Activated CD4-positive, alpha-beta T cell treated with anti-CD3 and anti-CD28 coated beads, Interleukin-2, amount 50 U/mL, for 16 hours (primary cell): ENCODE measurements at regions not wholly inside any gene's neighbourhood (a gene's known extent, or its start where the extent isn't known, plus 50 kb on each side); places are given as distances from the start of the nearest gene placed in this dataset.
"Not testable (repeated sequence)": the region's sequence is repeated elsewhere in the genome, so short reads cannot be mapped to it uniquely, and the experiment has no call there.

Source experiments
- DNase-seq: peaks from one replicate; pipeline ENCODE4 v3.0.0-alpha.2; 2020

- no peak for DNase-seq
Measured at GRCh38 chr2:199131136-199131655, 326.5 kb downstream of the SATB2 start.

DNA sequence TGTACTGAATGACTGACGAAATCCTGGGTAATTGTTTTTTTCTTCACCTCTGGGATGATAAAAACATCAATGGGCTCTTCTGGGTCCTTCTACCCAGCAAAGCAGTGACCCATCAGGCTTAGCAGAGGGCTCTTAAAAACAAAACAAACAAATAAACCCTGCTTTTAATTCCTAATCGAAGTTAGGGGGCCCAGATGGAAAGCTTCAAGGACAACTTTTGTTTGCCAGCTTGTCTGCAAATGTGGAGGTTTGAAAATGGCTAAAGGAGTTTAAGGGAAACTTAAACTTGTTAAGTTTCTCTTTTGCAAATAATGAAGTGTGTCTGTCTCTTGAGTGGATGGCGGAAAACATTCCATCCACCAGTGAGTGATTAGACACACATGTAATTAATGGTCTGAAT, 327.2 kb downstream of the SATB2 start:
- no peak for DNase-seq

- no peak for DNase-seq
Measured at GRCh38 chr2:199128476-199129229, 329.1 kb downstream of the SATB2 start.

DNA sequence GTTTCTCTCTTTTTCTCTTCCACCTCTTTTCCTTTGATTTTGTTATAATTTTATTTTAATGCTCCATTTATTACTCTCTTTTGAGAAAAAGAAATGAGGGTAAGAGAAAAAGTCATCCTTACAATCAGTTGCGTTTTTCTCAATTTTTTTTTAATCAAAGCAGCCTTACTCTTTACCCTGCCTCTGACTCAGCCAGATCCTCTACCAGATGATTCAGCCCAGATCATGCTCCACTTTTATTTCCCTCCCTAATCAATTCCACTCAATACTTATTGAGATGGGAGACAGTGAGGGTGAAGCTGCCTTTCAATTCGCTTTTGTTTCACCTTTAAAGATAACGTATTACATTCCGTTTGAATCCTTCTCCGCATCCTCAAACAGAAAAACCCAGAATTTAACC, 337.9 kb downstream of the SATB2 start:
- no peak for DNase-seq

GRCh38 chr2:199118673-199119112, 339.0 kb downstream of the SATB2 start:
- DNase-seq: no peak

- DNase-seq: no peak
Measured at GRCh38 chr2:199115169-199115568, 342.6 kb downstream of the SATB2 start.

GRCh38 chr2:199113111-199113510, 344.6 kb downstream of the SATB2 start:
- no peak for DNase-seq

- no peak for DNase-seq
Measured at GRCh38 chr2:199111458-199111857, 346.3 kb downstream of the SATB2 start.

DNA sequence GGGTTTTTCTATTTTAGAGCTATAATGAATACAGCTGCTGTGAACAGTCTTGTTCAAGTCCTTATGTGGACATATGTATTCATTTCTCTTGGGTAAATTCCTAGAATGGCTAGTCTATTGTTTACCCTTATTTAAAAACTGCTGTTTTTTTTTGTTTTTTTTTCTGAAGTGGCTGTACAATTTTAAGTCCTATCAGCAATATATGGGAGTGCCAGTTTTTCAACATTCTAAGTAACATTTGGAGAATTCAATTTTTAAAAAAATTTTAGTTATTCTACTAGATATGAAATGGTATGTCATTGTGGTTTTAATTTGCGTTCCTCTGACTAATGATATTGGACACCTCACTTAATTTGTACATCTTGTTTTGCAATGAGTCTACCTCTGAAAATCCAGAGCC, 349.7 kb downstream of the SATB2 start:
- DNase-seq: no peak

- no peak for DNase-seq
Measured at GRCh38 chr2:199105826-199106225, 351.9 kb downstream of the SATB2 start.

DNA sequence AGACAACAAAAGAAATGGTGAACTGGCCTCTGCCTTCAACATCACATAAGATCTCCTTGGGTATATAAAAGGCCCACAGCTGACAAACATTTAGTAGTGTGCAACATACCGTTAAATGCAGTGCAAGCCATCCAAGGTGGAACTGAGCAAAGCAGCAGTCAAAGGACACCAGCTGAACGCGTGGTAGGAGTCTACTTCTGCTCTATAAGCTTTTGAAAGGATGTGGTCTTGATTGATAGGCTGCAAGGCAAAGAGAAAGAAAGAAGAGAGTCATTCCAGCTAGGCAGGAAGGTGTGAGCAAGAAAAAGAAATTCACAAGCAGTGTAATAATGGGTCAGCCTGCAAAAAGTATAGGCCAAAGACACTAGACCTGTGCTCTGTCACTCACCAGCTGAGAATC, 356.3 kb downstream of the SATB2 start:
- DNase-seq: no peak

- no peak for DNase-seq
Measured at GRCh38 chr2:199100326-199101110, 357.2 kb downstream of the SATB2 start.

GRCh38 chr2:199092419-199092818, 365.3 kb downstream of the SATB2 start:
- no peak for DNase-seq

- DNase-seq: no peak
Measured at GRCh38 chr2:199085261-199085660, 372.5 kb downstream of the SATB2 start.

DNA sequence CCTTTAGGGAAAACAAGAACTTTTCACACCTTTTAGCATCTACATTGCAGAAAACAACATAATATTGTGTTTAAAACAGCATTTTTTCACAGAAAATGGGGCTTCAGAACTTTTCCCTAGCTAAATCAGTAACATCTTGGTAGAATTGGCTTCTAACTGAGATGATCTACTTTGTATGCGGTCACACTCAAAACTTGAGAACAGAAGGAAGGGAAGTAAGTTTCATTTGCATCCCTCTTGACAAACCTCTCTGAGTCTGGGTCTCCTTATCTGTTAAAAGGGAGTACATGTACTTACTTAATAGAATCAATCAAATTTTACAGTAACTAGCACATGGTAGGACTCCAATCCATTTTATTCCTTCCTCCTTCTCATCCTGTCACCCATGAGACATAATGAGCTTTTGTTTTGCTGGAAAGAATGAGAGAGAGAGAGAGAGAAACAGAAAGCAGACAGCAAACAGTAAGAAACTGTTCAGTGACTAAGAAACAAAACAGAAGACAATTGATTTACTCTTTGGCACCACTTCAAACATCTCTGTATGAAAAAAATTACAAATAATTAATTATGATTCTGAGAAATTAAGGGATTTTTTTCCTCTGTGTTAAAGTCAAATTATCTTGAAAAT, 387.3 kb downstream of the SATB2 start:
- DNase-seq: no peak

GRCh38 chr2:199064201-199064600, 393.5 kb downstream of the SATB2 start:
- no peak for DNase-seq

GRCh38 chr2:199057936-199058335, 399.8 kb downstream of the SATB2 start:
- no peak for DNase-seq

GRCh38 chr2:199055336-199055735, 402.4 kb downstream of the SATB2 start:
- no peak for DNase-seq

- DNase-seq: no peak
Measured at GRCh38 chr2:199042660-199043379, 414.9 kb downstream of the SATB2 start.

GRCh38 chr2:199040522-199040921, 417.2 kb downstream of the SATB2 start:
- DNase-seq: no peak

DNA sequence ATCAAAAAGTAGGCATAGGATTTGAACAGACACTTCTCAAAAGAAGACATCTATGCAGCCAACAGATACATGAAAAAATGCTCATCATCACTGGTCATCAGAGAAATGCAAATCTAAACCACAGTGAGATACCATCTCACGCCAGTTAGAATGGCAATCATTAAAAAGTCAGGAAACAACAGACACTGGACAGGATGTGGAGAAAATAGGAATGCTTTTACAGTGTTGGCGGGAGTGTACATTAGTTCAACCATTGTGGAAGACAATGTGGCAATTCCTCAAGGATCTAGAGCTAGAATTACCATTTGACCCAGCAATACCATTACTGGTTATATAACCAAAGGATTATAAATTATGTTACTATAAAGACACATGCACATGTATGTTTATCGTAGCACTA, 424.0 kb downstream of the SATB2 start:
- not testable (repeated sequence) for DNase-seq

DNA sequence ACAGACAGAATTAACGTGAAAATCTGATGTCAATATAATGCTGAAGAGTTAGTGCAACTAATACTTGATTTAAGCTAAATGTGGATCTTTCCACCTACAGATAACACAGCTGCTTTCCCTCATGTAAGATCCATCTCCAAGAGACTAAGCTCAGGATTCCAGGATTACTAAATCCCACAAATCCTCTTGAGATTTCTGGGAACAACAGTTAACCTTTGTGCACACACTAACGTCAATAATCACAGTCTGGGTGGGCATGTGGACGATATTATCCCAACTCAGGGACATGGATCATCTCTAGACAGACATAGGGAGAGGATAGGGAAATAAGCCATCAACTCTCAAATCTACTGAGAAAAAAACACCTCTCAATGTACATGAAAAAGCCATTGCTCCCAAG, 432.6 kb downstream of the SATB2 start:
- DNase-seq: no peak

DNA sequence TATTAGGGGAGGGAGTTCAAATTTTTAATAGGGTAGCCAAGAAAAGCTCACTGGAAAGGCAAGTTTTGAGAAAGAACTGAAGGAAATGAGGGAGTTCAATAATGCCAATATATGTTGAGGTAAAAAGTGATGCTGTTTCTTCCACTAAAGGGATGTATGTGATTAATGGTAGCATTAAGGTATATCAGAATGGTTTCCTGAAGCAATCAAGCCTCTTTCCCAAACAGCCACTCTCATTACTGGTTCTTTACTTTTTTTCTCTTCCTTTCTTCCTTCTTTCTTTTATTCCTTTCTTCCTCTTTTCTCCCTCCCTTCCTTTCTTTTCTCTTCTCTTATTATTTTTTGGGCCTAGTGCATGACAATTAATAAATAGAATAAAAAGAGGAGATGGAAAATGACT, 433.5 kb downstream of the SATB2 start:
- no peak for DNase-seq
